Transverse colon (tissue), 3 donors: ENCODE measurements at regions not wholly inside any gene's neighbourhood (a gene's known extent, or its start where the extent isn't known, plus 50 kb on each side); places are given as distances from the start of the nearest gene placed in this dataset.

Experiments
- EP300 ChIP-seq: sonication (generic); formaldehyde crosslinking; IDR thresholded peaks from one replicate; pipeline ENCODE4 v1.6.1; 2017; ENCODE audit warnings: antibody characterized with exemption, low read depth
- POLR2A ChIP-seq: fragments of 450-650 bp; IDR thresholded peaks from one replicate; pipeline ENCODE4 v1.6.1; 2016; ENCODE audit warnings: antibody characterized with exemption, mild to moderate bottlenecking, moderate library complexity
- TF ChIP-seq, protein P1 (sequence below), 5 experiments: fragments of 200-600 bp in 3 of 5; fragments of 450-650 bp in 2 of 5; sonication (generic) in 3 of 5; IDR thresholded peaks; 1 replicate in 2 of 5; 2 replicates in 3 of 5; pipeline ENCODE4 v1.5.1; 2016 to 2017; ENCODE audit warnings: antibody characterized with exemption in 5 of 5, inconsistent platforms in 3 of 5, mild to moderate bottlenecking in 2 of 5, moderate library complexity in 1 of 5

DNA sequence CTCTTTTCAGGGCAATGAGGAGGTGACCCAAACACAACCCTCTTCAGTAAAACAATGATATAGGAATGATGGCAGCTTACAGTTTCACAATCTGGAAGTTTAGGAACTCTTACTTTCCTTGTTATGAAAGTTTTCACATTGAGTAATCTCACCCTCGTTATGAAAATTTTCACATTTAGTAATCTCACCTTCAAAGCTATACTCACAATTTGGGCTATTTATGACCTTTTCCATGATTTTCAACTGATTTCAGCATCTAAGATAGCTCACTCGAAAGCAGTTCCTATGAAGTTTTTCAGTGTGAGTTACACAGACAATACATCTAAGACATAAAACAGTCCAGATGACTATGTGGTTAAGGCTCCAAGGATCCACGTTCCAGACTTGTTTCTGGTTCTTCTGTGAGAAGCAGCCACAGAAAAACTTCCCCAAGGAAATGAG is 57.1 kb downstream of the FOXD1 start:
- TF ChIP-seq, protein P1, sequence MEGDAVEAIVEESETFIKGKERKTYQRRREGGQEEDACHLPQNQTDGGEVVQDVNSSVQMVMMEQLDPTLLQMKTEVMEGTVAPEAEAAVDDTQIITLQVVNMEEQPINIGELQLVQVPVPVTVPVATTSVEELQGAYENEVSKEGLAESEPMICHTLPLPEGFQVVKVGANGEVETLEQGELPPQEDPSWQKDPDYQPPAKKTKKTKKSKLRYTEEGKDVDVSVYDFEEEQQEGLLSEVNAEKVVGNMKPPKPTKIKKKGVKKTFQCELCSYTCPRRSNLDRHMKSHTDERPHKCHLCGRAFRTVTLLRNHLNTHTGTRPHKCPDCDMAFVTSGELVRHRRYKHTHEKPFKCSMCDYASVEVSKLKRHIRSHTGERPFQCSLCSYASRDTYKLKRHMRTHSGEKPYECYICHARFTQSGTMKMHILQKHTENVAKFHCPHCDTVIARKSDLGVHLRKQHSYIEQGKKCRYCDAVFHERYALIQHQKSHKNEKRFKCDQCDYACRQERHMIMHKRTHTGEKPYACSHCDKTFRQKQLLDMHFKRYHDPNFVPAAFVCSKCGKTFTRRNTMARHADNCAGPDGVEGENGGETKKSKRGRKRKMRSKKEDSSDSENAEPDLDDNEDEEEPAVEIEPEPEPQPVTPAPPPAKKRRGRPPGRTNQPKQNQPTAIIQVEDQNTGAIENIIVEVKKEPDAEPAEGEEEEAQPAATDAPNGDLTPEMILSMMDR (IDR thresholded peaks at IDR 0.05) = no peak
- TF ChIP-seq EP300 = no peak
- no peak for TF ChIP-seq POLR2A
